ENCODE measurements at regions not wholly inside any gene's neighbourhood (a gene's known extent, or its start where the extent isn't known, plus 50 kb on each side); places are given as distances from the start of the nearest gene placed in this dataset.

DNA sequence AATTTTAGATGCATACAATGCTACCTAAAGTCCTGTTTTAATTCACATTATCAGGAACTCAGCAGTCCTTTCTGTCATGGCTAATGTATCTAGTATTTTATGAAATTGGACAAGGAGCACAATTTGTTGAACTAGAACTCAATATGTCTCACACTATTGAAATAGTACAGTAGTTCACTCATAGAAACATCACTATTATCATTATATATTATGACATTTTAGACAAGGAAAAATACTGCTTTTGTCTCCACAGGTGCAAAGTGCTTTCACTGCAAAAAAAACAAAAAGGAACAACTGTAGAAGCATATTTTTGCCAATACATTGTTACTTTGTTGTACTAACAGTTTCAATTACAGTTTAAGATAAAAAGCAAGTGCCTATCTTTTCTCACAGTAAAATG is 419.2 kb upstream of the CDH19 start:
- no peak overlapping the region for H3K4me3 ChIP-seq (replicated peaks in 1 of 2; ENCODE audit: low read depth in 1 of 2, low read length in 2 of 2)
- no peak for DNase-seq (ENCODE audit: low read depth, low spot score)
- intact Hi-C loops (cut with micrococcal nuclease) = no loop called here
- ChIA-PET RAD21 (ENCODE audit: low non-redundant PET in 1 of 2, low total read pairs in 2 of 2, uncharacterized antibody in 2 of 2, unreplicated experiment in 2 of 2) (no interaction called here), POLR2A (no interaction called here), CTCF (no interaction called here)
- H3K27me3 ChIP-seq (ENCODE audit: insufficient read depth, low read length) = no peaks in the 10 kb centered on the region
- TF ChIP-seq CEBPB (IDR thresholded peaks at IDR 0.05; ENCODE audit: low read depth) = no peak
- no peak for TF ChIP-seq FOSL1 (IDR thresholded peaks at IDR 0.05; ENCODE audit: low read depth)
- no peak for TF ChIP-seq ZFX (IDR thresholded peaks at IDR 0.05)
- TF ChIP-seq, protein P1, sequence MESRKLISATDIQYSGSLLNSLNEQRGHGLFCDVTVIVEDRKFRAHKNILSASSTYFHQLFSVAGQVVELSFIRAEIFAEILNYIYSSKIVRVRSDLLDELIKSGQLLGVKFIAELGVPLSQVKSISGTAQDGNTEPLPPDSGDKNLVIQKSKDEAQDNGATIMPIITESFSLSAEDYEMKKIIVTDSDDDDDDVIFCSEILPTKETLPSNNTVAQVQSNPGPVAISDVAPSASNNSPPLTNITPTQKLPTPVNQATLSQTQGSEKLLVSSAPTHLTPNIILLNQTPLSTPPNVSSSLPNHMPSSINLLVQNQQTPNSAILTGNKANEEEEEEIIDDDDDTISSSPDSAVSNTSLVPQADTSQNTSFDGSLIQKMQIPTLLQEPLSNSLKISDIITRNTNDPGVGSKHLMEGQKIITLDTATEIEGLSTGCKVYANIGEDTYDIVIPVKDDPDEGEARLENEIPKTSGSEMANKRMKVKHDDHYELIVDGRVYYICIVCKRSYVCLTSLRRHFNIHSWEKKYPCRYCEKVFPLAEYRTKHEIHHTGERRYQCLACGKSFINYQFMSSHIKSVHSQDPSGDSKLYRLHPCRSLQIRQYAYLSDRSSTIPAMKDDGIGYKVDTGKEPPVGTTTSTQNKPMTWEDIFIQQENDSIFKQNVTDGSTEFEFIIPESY (IDR thresholded peaks at IDR 0.05; ENCODE audit: extremely low read depth, insufficient replicate concordance, low read length) = no peak
- no peak for TF ChIP-seq ZNF274 (IDR thresholded peaks at IDR 0.05; ENCODE audit: low read depth, low read length)
- TF ChIP-seq SIN3A (IDR thresholded peaks at IDR 0.05; ENCODE audit: low read depth) = no peak
- no peak for TF ChIP-seq POLR2AphosphoS5 (IDR thresholded peaks at IDR 0.05; ENCODE audit: low read depth, low read length)
- no peak for TF ChIP-seq SRF (IDR thresholded peaks at IDR 0.05; ENCODE audit: low read depth)
- TF ChIP-seq EZH2phosphoT487 (IDR thresholded peaks at IDR 0.05; ENCODE audit: borderline replicate concordance) = no peak
- TF ChIP-seq, protein P2, sequence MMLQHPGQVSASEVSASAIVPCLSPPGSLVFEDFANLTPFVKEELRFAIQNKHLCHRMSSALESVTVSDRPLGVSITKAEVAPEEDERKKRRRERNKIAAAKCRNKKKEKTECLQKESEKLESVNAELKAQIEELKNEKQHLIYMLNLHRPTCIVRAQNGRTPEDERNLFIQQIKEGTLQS (IDR thresholded peaks at IDR 0.05) = no peak
- TF ChIP-seq CBX3 (IDR thresholded peaks at IDR 0.05; ENCODE audit: low read depth) = no peak
- TF ChIP-seq EGR1 (IDR thresholded peaks at IDR 0.05; ENCODE audit: low read depth) = no peak
- TF ChIP-seq, protein P3, sequence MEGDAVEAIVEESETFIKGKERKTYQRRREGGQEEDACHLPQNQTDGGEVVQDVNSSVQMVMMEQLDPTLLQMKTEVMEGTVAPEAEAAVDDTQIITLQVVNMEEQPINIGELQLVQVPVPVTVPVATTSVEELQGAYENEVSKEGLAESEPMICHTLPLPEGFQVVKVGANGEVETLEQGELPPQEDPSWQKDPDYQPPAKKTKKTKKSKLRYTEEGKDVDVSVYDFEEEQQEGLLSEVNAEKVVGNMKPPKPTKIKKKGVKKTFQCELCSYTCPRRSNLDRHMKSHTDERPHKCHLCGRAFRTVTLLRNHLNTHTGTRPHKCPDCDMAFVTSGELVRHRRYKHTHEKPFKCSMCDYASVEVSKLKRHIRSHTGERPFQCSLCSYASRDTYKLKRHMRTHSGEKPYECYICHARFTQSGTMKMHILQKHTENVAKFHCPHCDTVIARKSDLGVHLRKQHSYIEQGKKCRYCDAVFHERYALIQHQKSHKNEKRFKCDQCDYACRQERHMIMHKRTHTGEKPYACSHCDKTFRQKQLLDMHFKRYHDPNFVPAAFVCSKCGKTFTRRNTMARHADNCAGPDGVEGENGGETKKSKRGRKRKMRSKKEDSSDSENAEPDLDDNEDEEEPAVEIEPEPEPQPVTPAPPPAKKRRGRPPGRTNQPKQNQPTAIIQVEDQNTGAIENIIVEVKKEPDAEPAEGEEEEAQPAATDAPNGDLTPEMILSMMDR (IDR thresholded peaks at IDR 0.05 in 2 of 3, conservative IDR thresholded peaks at IDR 0.05 in 1 of 3; ENCODE audit: borderline replicate concordance in 1 of 3, insufficient read depth in 1 of 3, low read depth in 2 of 3, low read length in 2 of 3) = no peak
- TF ChIP-seq, protein P4, sequence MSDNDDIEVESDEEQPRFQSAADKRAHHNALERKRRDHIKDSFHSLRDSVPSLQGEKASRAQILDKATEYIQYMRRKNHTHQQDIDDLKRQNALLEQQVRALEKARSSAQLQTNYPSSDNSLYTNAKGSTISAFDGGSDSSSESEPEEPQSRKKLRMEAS (IDR thresholded peaks at IDR 0.05) = no peak
- TF ChIP-seq POLR2A (IDR thresholded peaks at IDR 0.05; ENCODE audit: borderline replicate concordance, extremely low read depth, insufficient read depth, insufficient read length) = no peak
- no peak for TF ChIP-seq TCF7L2 (IDR thresholded peaks at IDR 0.05; ENCODE audit: borderline replicate concordance, extremely low read depth, insufficient read depth, insufficient read length)
- TF ChIP-seq, protein P5, sequence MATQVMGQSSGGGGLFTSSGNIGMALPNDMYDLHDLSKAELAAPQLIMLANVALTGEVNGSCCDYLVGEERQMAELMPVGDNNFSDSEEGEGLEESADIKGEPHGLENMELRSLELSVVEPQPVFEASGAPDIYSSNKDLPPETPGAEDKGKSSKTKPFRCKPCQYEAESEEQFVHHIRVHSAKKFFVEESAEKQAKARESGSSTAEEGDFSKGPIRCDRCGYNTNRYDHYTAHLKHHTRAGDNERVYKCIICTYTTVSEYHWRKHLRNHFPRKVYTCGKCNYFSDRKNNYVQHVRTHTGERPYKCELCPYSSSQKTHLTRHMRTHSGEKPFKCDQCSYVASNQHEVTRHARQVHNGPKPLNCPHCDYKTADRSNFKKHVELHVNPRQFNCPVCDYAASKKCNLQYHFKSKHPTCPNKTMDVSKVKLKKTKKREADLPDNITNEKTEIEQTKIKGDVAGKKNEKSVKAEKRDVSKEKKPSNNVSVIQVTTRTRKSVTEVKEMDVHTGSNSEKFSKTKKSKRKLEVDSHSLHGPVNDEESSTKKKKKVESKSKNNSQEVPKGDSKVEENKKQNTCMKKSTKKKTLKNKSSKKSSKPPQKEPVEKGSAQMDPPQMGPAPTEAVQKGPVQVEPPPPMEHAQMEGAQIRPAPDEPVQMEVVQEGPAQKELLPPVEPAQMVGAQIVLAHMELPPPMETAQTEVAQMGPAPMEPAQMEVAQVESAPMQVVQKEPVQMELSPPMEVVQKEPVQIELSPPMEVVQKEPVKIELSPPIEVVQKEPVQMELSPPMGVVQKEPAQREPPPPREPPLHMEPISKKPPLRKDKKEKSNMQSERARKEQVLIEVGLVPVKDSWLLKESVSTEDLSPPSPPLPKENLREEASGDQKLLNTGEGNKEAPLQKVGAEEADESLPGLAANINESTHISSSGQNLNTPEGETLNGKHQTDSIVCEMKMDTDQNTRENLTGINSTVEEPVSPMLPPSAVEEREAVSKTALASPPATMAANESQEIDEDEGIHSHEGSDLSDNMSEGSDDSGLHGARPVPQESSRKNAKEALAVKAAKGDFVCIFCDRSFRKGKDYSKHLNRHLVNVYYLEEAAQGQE (IDR thresholded peaks at IDR 0.05; ENCODE audit: low read depth) = no peak
- TF ChIP-seq ELF1 (IDR thresholded peaks at IDR 0.05; ENCODE audit: borderline replicate concordance, low read depth) = no peak
- peaks cover 0 to 4% of the 10 kb centered on the region in 2 experiments; a peak in 1 of 4 replicates for H3K9me3 ChIP-seq (ENCODE audit: control insufficient read depth in 1 of 2, insufficient read depth in 1 of 2, low read depth in 1 of 2, low read length in 2 of 2)
- no peaks in the 10 kb centered on the region for H4K20me1 ChIP-seq (ENCODE audit: insufficient read depth)
- H3K79me2 ChIP-seq (ENCODE audit: insufficient read depth, low read length) = no peaks in the 10 kb centered on the region
- H3K4me2 ChIP-seq (ENCODE audit: low read length) = no peak overlapping the region
- no peaks in the 10 kb centered on the region for H3K4me1 ChIP-seq (ENCODE audit: control insufficient read depth in 1 of 2, insufficient read depth in 2 of 2, low read length in 2 of 2)
- no peaks in the 10 kb centered on the region for H3K36me3 ChIP-seq (ENCODE audit: control insufficient read depth in 1 of 2, insufficient read depth in 2 of 2, low read length in 2 of 2)
- BruUV-seq (replicated peaks) = no TSS peak
- no peak overlapping the region for H2AFZ ChIP-seq (ENCODE audit: low read depth, low read length, poor library complexity, severe bottlenecking)
- H3K9me2 ChIP-seq (ENCODE audit: insufficient read depth) = no peaks in the 10 kb centered on the region
- H3K9ac ChIP-seq (ENCODE audit: low read length) = no peak overlapping the region
- H3K27ac ChIP-seq (ENCODE audit: low read depth, low read length) = no peak overlapping the region
- no peak for ATAC-seq

Measured in HCT116 (cell line).